HepG2 (cell line): ENCODE measurements at regions not wholly inside any gene's neighbourhood (a gene's known extent, or its start where the extent isn't known, plus 50 kb on each side); places are given as distances from the start of the nearest gene placed in this dataset.

ENCODE experiments used
- ATAC-seq: fragments of 200-7000 bp; cut with Tn5 transposase; 3 replicates; pipeline ENCODE4 v1.9.1; 2020; ENCODE audit warnings: mild to moderate bottlenecking, moderate library complexity
- BruUV-seq: library from RNA; stranded (reverse); fragments of 400-500 nt; replicated peaks from 2 replicates; lab custom pipeline; 2021; lab: Mats Ljungman, UMichigan
- CTCF ChIA-PET: fragments of 300-600 bp; formaldehyde crosslinking; extraction: SDS; loops from one replicate; lab custom pipeline; 2021; ENCODE audit warnings: low total read pairs, inconsistent platforms, low intra/inter-chr PET ratio; lab: Yijun Ruan, JAX
- POLR2A ChIA-PET: fragments of 350-600 bp; sonication (Branson Sonifier 250); formaldehyde crosslinking; loops from one replicate; lab custom pipeline; 2020; ENCODE audit warnings: antibody characterized with exemption, inconsistent platforms; lab: Yijun Ruan, JAX
- DNase-seq: peaks from one replicate; pipeline ENCODE4 v3.0.0-alpha.2; 2015; ENCODE audit warnings: low spot score
- FAIRE-seq: peaks from 3 replicates; lab custom pipeline; 2011; peaks lifted over from hg19 to GRCh38; lab: Jason Lieb, UNC
- H2AFZ ChIP-seq: one replicate; pipeline ENCODE4 v1.6.1; 2011; ENCODE audit warnings: low read length, inconsistent platforms
- H3K27ac ChIP-seq: fragments of 300-600 bp; 3 replicates; pipeline ENCODE4 v1.8.0; 2011; ENCODE audit warnings: mixed run types, mild to moderate bottlenecking, mixed read lengths, low read length, inconsistent platforms; ENCODE audit not compliant: insufficient read depth; ENCODE audit errors: extremely low read length
- H3K27me3 ChIP-seq, 2 experiments: fragments of 200-600 bp in 1 of 2; 2 replicates in 1 of 2; 3 replicates in 1 of 2; pipeline versions ENCODE4 v1.6.0 to v1.8.0; 2011; ENCODE audit warnings: low read length in 2 of 2, mild to moderate bottlenecking in 2 of 2, moderate library complexity in 2 of 2, inconsistent platforms in 1 of 2; ENCODE audit not compliant: insufficient read depth in 2 of 2, control insufficient read depth in 1 of 2
- H3K36me3 ChIP-seq, 2 experiments: fragments of 200-600 bp in 1 of 2; replicated peaks in 1 of 2; 2 replicates in 1 of 2; 3 replicates in 1 of 2; pipeline versions ENCODE4 v1.5.1 to v1.8.0; 2011; ENCODE audit warnings: low read length in 2 of 2, inconsistent platforms in 1 of 2; ENCODE audit not compliant: insufficient read depth in 2 of 2, control insufficient read depth in 1 of 2
- H3K4me1 ChIP-seq: 2 replicates; pipeline ENCODE4 v1.5.1; 2012; ENCODE audit warnings: low read length, inconsistent platforms; ENCODE audit not compliant: insufficient read depth
- H3K4me2 ChIP-seq: 2 replicates; pipeline ENCODE4 v1.6.0; 2011; ENCODE audit warnings: low read depth, low read length, inconsistent platforms
- H3K4me3 ChIP-seq, 3 experiments: fragments of 200-600 bp in 1 of 3; sonication (generic), shearing (Covaris generic) in 1 of 3; replicated peaks in 1 of 3; 2 replicates each; pipeline ENCODE4 v1.5.1; 2011 to 2016; ENCODE audit warnings: low read length in 3 of 3, inconsistent platforms in 2 of 3, low read depth in 2 of 3, mild to moderate bottlenecking in 2 of 3, control low read depth in 1 of 3, mixed read lengths in 1 of 3; ENCODE audit not compliant: insufficient read depth in 1 of 3
- H3K79me2 ChIP-seq: one replicate; pipeline ENCODE4 v1.6.1; 2011; ENCODE audit warnings: low read length, inconsistent platforms; ENCODE audit not compliant: insufficient read depth
- H3K9ac ChIP-seq: 2 replicates; pipeline ENCODE4 v1.6.0; 2011; ENCODE audit warnings: mild to moderate bottlenecking, low read depth, low read length, inconsistent platforms; ENCODE audit not compliant: insufficient read depth
- H3K9me3 ChIP-seq: 2 replicates; pipeline ENCODE4 v1.5.1; 2012; ENCODE audit warnings: mild to moderate bottlenecking, low read length
- H4K20me1 ChIP-seq: 2 replicates; pipeline ENCODE4 v1.6.0; 2011; ENCODE audit warnings: inconsistent platforms, mild to moderate bottlenecking, low read length, moderate library complexity; ENCODE audit not compliant: insufficient read depth
- ATF7 ChIP-seq, 2 experiments: fragments of 450-650 bp in 1 of 2; sonication (generic) in 1 of 2; formaldehyde crosslinking in 1 of 2; IDR thresholded peaks; 2 replicates each; pipeline versions ENCODE4 v1.4.0 to v1.6.1; 2016 to 2020; ENCODE audit warnings: antibody characterized with exemption in 1 of 2, mild to moderate bottlenecking in 1 of 2, missing genetic modification reagents in 1 of 2
- ELF1 ChIP-seq: sonication (generic); formaldehyde crosslinking; IDR thresholded peaks from 2 replicates; pipeline ENCODE4 v1.4.0; 2020; ENCODE audit warnings: missing genetic modification reagents
- JDP2 ChIP-seq: sonication (generic); formaldehyde crosslinking; IDR thresholded peaks from 2 replicates; pipeline ENCODE4 v1.8.1; 2022; ENCODE audit warnings: missing genetic modification reagents, borderline replicate concordance
- KDM3A ChIP-seq: IDR thresholded peaks from 2 replicates; pipeline ENCODE4 v1.6.1; 2018; ENCODE audit warnings: low read depth, missing compliant biosample characterization
- MXD3 ChIP-seq: IDR thresholded peaks from 2 replicates; pipeline ENCODE4 v1.6.1; 2016; ENCODE audit warnings: mild to moderate bottlenecking, missing biosample characterization, missing genetic modification reagents
- RBFOX2 ChIP-seq: fragments of 200-400 bp; formaldehyde crosslinking; IDR thresholded peaks from 2 replicates; pipeline ENCODE4 v1.6.1; 2017; ENCODE audit warnings: low read depth, mild to moderate bottlenecking, low read length
- TFE3 ChIP-seq: IDR thresholded peaks from 2 replicates; pipeline ENCODE4 v1.6.1; 2016
- ZBED4 ChIP-seq: sonication (generic); formaldehyde crosslinking; IDR thresholded peaks from 2 replicates; pipeline ENCODE4 v1.4.0; 2020; ENCODE audit warnings: missing genetic modification reagents, borderline replicate concordance
- ZFP36L1 ChIP-seq: sonication (generic); formaldehyde crosslinking; IDR thresholded peaks from 2 replicates; pipeline ENCODE4 v1.8.0; 2022; ENCODE audit warnings: mild to moderate bottlenecking, missing genetic modification reagents, moderate library complexity
- ZNF281 ChIP-seq: sonication (generic); formaldehyde crosslinking; IDR thresholded peaks from 2 replicates; pipeline ENCODE4 v1.4.0; 2020; ENCODE audit warnings: missing genetic modification reagents, borderline replicate concordance
- ZNF704 ChIP-seq: sonication (generic); formaldehyde crosslinking; IDR thresholded peaks from 2 replicates; pipeline ENCODE4 v1.8.1; 2023; ENCODE audit warnings: mild to moderate bottlenecking, inconsistent platforms, moderate library complexity, missing genetic modification reagents, borderline replicate concordance
- ZNF709 ChIP-seq: sonication (generic); formaldehyde crosslinking; IDR thresholded peaks from 2 replicates; pipeline ENCODE4 v1.5.0; 2020; ENCODE audit warnings: mild to moderate bottlenecking, missing genetic modification reagents
- ZNF850 ChIP-seq: sonication (generic); formaldehyde crosslinking; conservative IDR thresholded peaks from 2 replicates; pipeline ENCODE4 v1.9.0; 2021; ENCODE audit warnings: mild to moderate bottlenecking, missing genetic modification reagents
- WGBS: methylation state at CpG from one replicate; pipeline ENCODE4 v1.1.6; 2017; ENCODE audit warnings: low lambda C conversion rate; 5-methylcytosine and 5-hydroxymethylcytosine counted together
- in situ Hi-C: cut with HindIII; loops from 2 replicates; pipeline ENCODE4 v1.10.0; 2017; ENCODE audit warnings: low pct_unique_long_range_greater_than_20kb; ENCODE audit not compliant: extremely low pct_ligation_motif_present
- intact Hi-C: fragments of 100-400 bp; cut with micrococcal nuclease; formaldehyde crosslinking; loops from one replicate; pipeline ENCODE4 v1.10.0; 2022; ENCODE audit not compliant: unreplicated experiment

- FAIRE-seq, result no peak
- Histone ChIP-seq H3K4me3 (no peak overlapping the region), H3K36me3 (no peaks in the 10 kb centered on the region), H3K9ac (no peak overlapping the region), H3K4me2 (no peak overlapping the region), H3K79me2 (no peaks in the 10 kb centered on the region), H4K20me1 (no peaks in the 10 kb centered on the region), H2AFZ (no peak overlapping the region), H3K27ac (no peak overlapping the region), H3K4me1 (no peaks in the 10 kb centered on the region), H3K9me3 (no peaks in the 10 kb centered on the region), H3K27me3 (no peaks in the 10 kb centered on the region)
- ChIA-PET CTCF (no interaction called here), POLR2A (no interaction called here)
- no TSS peak for BruUV-seq
- intact Hi-C loops, result no loop called here
- TF ChIP-seq ZBED4 (CRISPR knock-in tag), result no peak
- TF ChIP-seq ZNF704 (CRISPR knock-in tag), result no peak
- no peak for TF ChIP-seq ZNF850 (CRISPR knock-in tag)
- no peak for TF ChIP-seq KDM3A (CRISPR knock-in tag)
- no peak for TF ChIP-seq ZNF281 (CRISPR knock-in tag)
- no peak for TF ChIP-seq ATF7 (IDR thresholded peaks at IDR 0.05)
- no peak for TF ChIP-seq ATF7 (CRISPR knock-in tag; IDR thresholded peaks at IDR 0.05)
- no peak for TF ChIP-seq ELF1 (CRISPR knock-in tag)
- TF ChIP-seq RBFOX2, result no peak
- no peak for TF ChIP-seq ZFP36L1 (CRISPR knock-in tag)
- no peak for TF ChIP-seq TFE3 (CRISPR knock-in tag)
- TF ChIP-seq ZNF709, result no peak
- no peak for TF ChIP-seq JDP2 (CRISPR knock-in tag)
- no peak for TF ChIP-seq MXD3 (CRISPR knock-in tag)
- in situ Hi-C loops, result no loop called here
- ATAC-seq, result no peak
- 0% methylated on average over 3 of the region's 3 CpGs for WGBS
- no peak for DNase-seq
Observed at GRCh38 chr15:94061041-94061440, 170.3 kb upstream of the MCTP2 start.
